ENCODE measurements at regions not wholly inside any gene's neighbourhood (a gene's known extent, or its start where the extent isn't known, plus 50 kb on each side); places are given as distances from the start of the nearest gene placed in this dataset.

GRCh38 chr7:42790196-42790595, 121.7 kb downstream of the C7orf25 start:
- no peak overlapping the region for H3K4me3 ChIP-seq (replicated peaks in 1 of 2; ENCODE audit: low read depth in 1 of 2, low read length in 2 of 2)
- RAD21 ChIA-PET (ENCODE audit: low non-redundant PET in 1 of 2, low total read pairs in 2 of 2, uncharacterized antibody in 2 of 2, unreplicated experiment in 2 of 2) = no interaction called here
- H3K36me3 ChIP-seq (ENCODE audit: control insufficient read depth in 1 of 2, insufficient read depth in 2 of 2, low read length in 2 of 2) = no peaks in the 10 kb centered on the region
- TF ChIP-seq POLR2AphosphoS5 (IDR thresholded peaks at IDR 0.05; ENCODE audit: low read depth, low read length) (no peak), CTCF (IDR thresholded peaks at IDR 0.05 in 2 of 3, conservative IDR thresholded peaks at IDR 0.05 in 1 of 3; ENCODE audit: borderline replicate concordance in 1 of 3, insufficient read depth in 1 of 3, low read depth in 2 of 3, low read length in 2 of 3) (no peak), FOSL1 (IDR thresholded peaks at IDR 0.05; ENCODE audit: low read depth) (no peak), EZH2phosphoT487 (IDR thresholded peaks at IDR 0.05; ENCODE audit: borderline replicate concordance) (no peak), YY1 (IDR thresholded peaks at IDR 0.05; ENCODE audit: extremely low read depth, insufficient replicate concordance, low read depth, low read length) (no peak), ZFX (IDR thresholded peaks at IDR 0.05) (no peak), CEBPB (IDR thresholded peaks at IDR 0.05; ENCODE audit: low read depth) (no peak), TCF7L2 (IDR thresholded peaks at IDR 0.05; ENCODE audit: borderline replicate concordance, extremely low read depth, insufficient read depth, insufficient read length) (no peak), RAD21 (IDR thresholded peaks at IDR 0.05; ENCODE audit: low read depth) (no peak), EZH2 (IDR thresholded peaks at IDR 0.05) (no peak), EGR1 (IDR thresholded peaks at IDR 0.05; ENCODE audit: low read depth) (no peak), CBX3 (IDR thresholded peaks at IDR 0.05; ENCODE audit: low read depth) (no peak), ELF1 (IDR thresholded peaks at IDR 0.05; ENCODE audit: borderline replicate concordance, low read depth) (no peak)
- no peak overlapping the region for H3K9ac ChIP-seq (ENCODE audit: low read length)
- intact Hi-C loops (cut with micrococcal nuclease) = no loop called here
- ATAC-seq (no peak), DNase-seq (ENCODE audit: low read depth, low spot score) (no peak)
- BruUV-seq (replicated peaks) = no TSS peak
- H4K20me1 ChIP-seq (ENCODE audit: insufficient read depth) = no peaks in the 10 kb centered on the region
- CTCF ChIA-PET = no interaction called here
- no peaks in the 10 kb centered on the region for H3K79me2 ChIP-seq (ENCODE audit: insufficient read depth, low read length)
- no peaks in the 10 kb centered on the region for H3K9me3 ChIP-seq (ENCODE audit: control insufficient read depth in 1 of 2, insufficient read depth in 1 of 2, low read depth in 1 of 2, low read length in 2 of 2)
- no peak overlapping the region for H3K27ac ChIP-seq (ENCODE audit: low read depth, low read length)
- no peaks in the 10 kb centered on the region for H3K4me1 ChIP-seq (ENCODE audit: control insufficient read depth in 1 of 2, insufficient read depth in 2 of 2, low read length in 2 of 2)
- no peaks in the 10 kb centered on the region for H3K27me3 ChIP-seq (ENCODE audit: insufficient read depth, low read length)
- POLR2A ChIA-PET = no interaction called here
- no peak overlapping the region for H2AFZ ChIP-seq (ENCODE audit: low read depth, low read length, poor library complexity, severe bottlenecking)
- no peak overlapping the region for H3K4me2 ChIP-seq (ENCODE audit: low read length)
- H3K9me2 ChIP-seq (ENCODE audit: insufficient read depth) = no peaks in the 10 kb centered on the region
